ENCODE measurements at regions not wholly inside any gene's neighbourhood (a gene's known extent, or its start where the extent isn't known, plus 50 kb on each side); places are given as distances from the start of the nearest gene placed in this dataset.

DNA sequence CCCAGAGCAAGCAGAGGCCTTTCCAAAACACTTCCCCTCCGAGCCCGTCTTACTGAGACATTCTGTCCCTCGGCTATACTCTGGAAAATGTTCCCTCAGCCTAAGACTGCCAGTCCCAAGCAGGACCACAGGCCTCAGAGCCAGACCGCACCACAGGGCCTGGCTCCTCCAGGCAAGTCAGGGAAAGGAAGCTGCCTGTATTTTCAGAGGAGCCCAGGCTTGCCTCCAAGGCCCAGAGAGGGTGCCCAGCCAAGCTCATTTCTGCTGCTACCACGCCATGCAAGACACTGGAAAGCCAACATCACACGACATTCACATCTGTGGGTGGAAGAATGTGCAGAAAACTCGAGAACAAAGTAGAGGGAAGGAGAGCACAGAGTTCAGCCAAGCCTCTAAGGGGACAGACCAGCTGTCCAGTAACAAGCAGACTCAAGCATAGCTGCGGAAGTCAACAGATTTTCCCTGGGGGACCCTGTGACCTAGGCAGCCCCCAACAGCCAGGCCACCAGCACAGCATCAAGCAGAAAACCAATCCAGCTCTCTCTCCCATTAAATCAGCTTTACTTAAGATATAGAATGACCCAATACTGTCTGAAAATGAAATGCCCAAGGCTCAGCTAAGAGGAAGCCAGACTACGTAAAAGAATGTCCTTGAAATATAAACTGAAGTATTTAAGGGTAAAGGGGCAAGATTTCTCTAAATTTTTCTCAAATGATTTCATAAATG lies 123.9 kb downstream of the ZFP36L2 start:
- H3K4me1 ChIP-seq (ENCODE audit: control insufficient read depth, insufficient read depth, low read length) = peaks cover 22% of the 10 kb centered on the region
- no peak for ATAC-seq
- CTCF ChIA-PET = no interaction called here
- H4K20me1 ChIP-seq (ENCODE audit: control insufficient read depth, insufficient read depth) = no peaks in the 10 kb centered on the region
- intact Hi-C loops (cut with micrococcal nuclease; ENCODE audit: unreplicated experiment) (no loop called here), in situ Hi-C loops (cut with MboI) (no loop called here)
- H3K27ac ChIP-seq (ENCODE audit: control insufficient read depth, insufficient read depth) = no peak overlapping the region
- H3K9me3 ChIP-seq (replicated peaks; ENCODE audit: control insufficient read depth, insufficient read depth, low read length) = no peaks in the 10 kb centered on the region
- RAD21 ChIA-PET (ENCODE audit: unreplicated experiment) = no interaction called here
- H3K79me2 ChIP-seq (ENCODE audit: control insufficient read depth, insufficient read depth, low read length) = no peaks in the 10 kb centered on the region
- FAIRE-seq = no peak
- no peak for DNase-seq (ENCODE audit: low read depth, low spot score)
- no peaks in the 10 kb centered on the region for H3K27me3 ChIP-seq (replicated peaks in 1 of 2; ENCODE audit: control insufficient read depth in 2 of 2, insufficient read depth in 2 of 2, low read length in 1 of 2)
- H3K4me2 ChIP-seq (ENCODE audit: control insufficient read depth, insufficient read depth) = no peak overlapping the region
- no TSS peak for BruUV-seq (replicated peaks)
- TF ChIP-seq POLR2A (IDR thresholded peaks at IDR 0.05; ENCODE audit: low read depth, low read length) (no peak), CREM (IDR thresholded peaks at IDR 0.05; ENCODE audit: low read depth) (no peak), SRF (IDR thresholded peaks at IDR 0.05; ENCODE audit: low read depth in 2 of 2, low read length in 2 of 2) (no peak), BMI1 (IDR thresholded peaks at IDR 0.05; ENCODE audit: borderline replicate concordance) (no peak), TCF3 (IDR thresholded peaks at IDR 0.05; ENCODE audit: borderline replicate concordance, insufficient read depth, low read depth, low read length) (no peak), TCF12 (IDR thresholded peaks at IDR 0.05; ENCODE audit: low read depth, low read length) (no peak), RCOR1 (conservative IDR thresholded peaks at IDR 0.05; ENCODE audit: low read depth, low read length) (no peak), BCL11A (IDR thresholded peaks at IDR 0.05; ENCODE audit: low read depth, low read length) (no peak), PAX8 (IDR thresholded peaks at IDR 0.05) (no peak), MEF2B (IDR thresholded peaks at IDR 0.05; ENCODE audit: partially characterized antibody, poor library complexity, severe bottlenecking) (no peak), IKZF1 (conservative IDR thresholded peaks at IDR 0.05) (no peak), CHD2 (IDR thresholded peaks at IDR 0.05; ENCODE audit: borderline replicate concordance, low read depth, low read length) (no peak)
- TF ChIP-seq, protein P1, sequence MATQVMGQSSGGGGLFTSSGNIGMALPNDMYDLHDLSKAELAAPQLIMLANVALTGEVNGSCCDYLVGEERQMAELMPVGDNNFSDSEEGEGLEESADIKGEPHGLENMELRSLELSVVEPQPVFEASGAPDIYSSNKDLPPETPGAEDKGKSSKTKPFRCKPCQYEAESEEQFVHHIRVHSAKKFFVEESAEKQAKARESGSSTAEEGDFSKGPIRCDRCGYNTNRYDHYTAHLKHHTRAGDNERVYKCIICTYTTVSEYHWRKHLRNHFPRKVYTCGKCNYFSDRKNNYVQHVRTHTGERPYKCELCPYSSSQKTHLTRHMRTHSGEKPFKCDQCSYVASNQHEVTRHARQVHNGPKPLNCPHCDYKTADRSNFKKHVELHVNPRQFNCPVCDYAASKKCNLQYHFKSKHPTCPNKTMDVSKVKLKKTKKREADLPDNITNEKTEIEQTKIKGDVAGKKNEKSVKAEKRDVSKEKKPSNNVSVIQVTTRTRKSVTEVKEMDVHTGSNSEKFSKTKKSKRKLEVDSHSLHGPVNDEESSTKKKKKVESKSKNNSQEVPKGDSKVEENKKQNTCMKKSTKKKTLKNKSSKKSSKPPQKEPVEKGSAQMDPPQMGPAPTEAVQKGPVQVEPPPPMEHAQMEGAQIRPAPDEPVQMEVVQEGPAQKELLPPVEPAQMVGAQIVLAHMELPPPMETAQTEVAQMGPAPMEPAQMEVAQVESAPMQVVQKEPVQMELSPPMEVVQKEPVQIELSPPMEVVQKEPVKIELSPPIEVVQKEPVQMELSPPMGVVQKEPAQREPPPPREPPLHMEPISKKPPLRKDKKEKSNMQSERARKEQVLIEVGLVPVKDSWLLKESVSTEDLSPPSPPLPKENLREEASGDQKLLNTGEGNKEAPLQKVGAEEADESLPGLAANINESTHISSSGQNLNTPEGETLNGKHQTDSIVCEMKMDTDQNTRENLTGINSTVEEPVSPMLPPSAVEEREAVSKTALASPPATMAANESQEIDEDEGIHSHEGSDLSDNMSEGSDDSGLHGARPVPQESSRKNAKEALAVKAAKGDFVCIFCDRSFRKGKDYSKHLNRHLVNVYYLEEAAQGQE (IDR thresholded peaks at IDR 0.05; ENCODE audit: low read depth, low read length) = no peak
- TF ChIP-seq, protein P2, sequence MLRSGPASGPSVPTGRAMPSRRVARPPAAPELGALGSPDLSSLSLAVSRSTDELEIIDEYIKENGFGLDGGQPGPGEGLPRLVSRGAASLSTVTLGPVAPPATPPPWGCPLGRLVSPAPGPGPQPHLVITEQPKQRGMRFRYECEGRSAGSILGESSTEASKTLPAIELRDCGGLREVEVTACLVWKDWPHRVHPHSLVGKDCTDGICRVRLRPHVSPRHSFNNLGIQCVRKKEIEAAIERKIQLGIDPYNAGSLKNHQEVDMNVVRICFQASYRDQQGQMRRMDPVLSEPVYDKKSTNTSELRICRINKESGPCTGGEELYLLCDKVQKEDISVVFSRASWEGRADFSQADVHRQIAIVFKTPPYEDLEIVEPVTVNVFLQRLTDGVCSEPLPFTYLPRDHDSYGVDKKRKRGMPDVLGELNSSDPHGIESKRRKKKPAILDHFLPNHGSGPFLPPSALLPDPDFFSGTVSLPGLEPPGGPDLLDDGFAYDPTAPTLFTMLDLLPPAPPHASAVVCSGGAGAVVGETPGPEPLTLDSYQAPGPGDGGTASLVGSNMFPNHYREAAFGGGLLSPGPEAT (IDR thresholded peaks at IDR 0.05; ENCODE audit: low read depth) = no peak
- TF ChIP-seq, protein P3, sequence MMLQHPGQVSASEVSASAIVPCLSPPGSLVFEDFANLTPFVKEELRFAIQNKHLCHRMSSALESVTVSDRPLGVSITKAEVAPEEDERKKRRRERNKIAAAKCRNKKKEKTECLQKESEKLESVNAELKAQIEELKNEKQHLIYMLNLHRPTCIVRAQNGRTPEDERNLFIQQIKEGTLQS (IDR thresholded peaks at IDR 0.05; ENCODE audit: borderline replicate concordance, extremely low read depth, low read depth, low read length) = no peak
- POLR2A ChIA-PET = no interaction called here
- 40% methylated on average over 9 of the region's 9 CpGs for WGBS (ENCODE audit: insufficient coverage, insufficient replicate concordance, low lambda C conversion rate, missing lambda C conversion rate)
- H2AFZ ChIP-seq (ENCODE audit: control insufficient read depth, low read depth, low read length) = no peak overlapping the region
- no peak overlapping the region for H3K9ac ChIP-seq (ENCODE audit: control insufficient read depth, insufficient read depth, low read length)
- no peaks in the 10 kb centered on the region for H3K36me3 ChIP-seq (ENCODE audit: control insufficient read depth in 2 of 2, insufficient read depth in 2 of 2, low read length in 1 of 2)
- SMC1A ChIA-PET (ENCODE audit: uncharacterized antibody, unreplicated experiment) = no interaction called here
- H3K4me3 ChIP-seq = no peak overlapping the region
